OCI-M2 (cell line): ENCODE measurements at regions not wholly inside any gene's neighbourhood (a gene's known extent, or its start where the extent isn't known, plus 50 kb on each side); places are given as distances from the start of the nearest gene placed in this dataset.
"Not testable (repeated sequence)": the region's sequence is repeated elsewhere in the genome, so short reads cannot be mapped to it uniquely, and the experiment has no call there.

ENCODE experiments used
- DNase-seq: peaks from one replicate; lab custom pipeline; 2025; ENCODE audit not compliant: unreplicated experiment; lab: John Stamatoyannopoulos, UW

DNA sequence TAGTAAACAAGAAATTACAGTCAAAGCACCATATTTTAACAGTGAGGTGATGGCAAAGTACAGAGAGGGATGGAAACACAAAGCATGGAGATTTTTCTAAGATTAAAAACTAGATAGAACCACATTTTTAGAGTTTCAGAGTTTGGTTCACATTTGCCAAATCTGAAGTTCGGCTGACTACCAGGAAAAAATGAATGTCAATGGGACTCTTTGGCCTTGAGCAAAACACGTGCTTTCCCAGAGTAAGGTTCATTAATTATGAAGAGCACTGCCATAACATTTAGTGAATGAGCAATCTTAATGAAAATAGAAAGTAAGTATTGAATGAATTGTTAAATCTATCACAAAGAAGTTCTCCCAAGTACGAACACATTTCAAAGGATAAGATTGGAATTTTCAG is 571.2 kb upstream of the VRK2 start:
- no peak for DNase-seq

GRCh38 chr2:57479981-57480380 is 566.6 kb upstream of the VRK2 start:
- DNase-seq = no peak

DNA sequence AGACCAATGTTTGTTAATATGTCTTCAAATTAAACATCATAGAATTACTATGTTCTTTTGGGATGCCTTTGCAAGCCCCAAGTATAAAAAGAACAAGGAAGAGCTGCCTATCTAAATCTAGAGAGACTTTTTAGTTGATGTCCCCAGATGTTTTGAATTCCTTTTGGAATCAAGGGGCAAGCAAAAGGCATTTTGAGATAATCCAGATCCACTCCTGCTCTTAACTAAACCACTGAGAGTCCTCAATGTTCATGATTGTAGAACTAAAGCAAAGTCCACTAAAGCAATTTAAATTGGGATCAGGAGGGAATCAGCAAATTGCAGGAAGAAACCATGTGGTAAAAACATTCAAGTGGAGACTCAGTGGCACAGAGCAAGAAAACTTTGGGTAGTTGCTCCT is 558.5 kb upstream of the VRK2 start:
- no peak for DNase-seq

DNA sequence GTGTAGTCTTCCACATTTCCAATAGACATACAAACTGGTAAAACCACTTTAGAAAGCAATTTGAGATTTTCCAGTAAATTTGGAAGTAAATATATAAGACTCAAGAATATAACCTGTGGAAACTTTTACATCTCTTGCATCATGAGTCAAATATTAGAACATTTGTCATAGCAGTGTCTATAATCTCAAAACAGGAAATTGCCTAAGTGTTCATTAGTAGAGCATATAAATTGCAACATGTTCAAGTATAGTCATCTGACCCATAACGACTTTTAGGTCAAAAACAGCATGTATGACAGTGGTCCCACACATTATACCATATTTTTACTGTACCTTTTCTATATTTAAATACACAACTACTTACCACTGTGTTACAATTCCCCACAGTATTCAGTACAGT is 555.9 kb upstream of the VRK2 start:
- no peak for DNase-seq

DNA sequence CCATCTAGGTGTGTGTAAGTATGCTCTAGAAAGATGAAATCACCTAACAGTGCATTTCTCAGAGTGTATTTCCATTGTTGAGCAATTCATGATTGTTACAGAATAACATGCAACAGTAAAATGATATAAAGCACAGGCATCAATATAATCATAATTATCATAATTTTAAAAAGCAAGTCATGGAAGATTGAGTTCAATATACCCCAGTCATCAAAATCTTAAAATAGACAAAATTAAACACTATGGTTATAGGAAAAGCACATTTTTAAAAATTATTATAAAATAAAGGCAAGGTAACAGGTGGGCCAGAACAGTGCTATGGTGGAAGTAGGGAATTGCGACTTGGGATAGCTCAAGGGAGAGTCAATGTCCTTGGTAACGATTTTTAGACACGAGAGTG is 555.4 kb upstream of the VRK2 start:
- DNase-seq = no peak

DNA sequence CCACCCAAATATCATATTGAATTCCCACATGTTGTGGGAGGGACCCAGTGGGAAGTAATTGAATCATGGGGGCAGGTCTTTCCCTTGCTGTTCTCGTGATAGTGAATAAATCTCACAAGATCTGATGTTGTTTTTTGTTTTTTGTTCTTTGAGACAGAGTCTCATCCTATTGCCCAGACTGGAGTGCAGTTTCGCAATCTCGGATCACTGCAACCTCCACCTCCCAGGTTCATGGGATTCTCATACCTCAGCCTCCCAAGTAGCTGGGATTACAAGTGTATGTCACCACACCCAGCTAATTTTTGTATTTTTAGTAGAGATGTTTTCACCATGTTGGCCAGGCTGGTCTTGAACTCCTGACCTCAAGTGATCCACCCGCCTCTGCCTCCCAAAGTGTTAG is 552.6 kb upstream of the VRK2 start:
- not testable (repeated sequence) for DNase-seq

DNA sequence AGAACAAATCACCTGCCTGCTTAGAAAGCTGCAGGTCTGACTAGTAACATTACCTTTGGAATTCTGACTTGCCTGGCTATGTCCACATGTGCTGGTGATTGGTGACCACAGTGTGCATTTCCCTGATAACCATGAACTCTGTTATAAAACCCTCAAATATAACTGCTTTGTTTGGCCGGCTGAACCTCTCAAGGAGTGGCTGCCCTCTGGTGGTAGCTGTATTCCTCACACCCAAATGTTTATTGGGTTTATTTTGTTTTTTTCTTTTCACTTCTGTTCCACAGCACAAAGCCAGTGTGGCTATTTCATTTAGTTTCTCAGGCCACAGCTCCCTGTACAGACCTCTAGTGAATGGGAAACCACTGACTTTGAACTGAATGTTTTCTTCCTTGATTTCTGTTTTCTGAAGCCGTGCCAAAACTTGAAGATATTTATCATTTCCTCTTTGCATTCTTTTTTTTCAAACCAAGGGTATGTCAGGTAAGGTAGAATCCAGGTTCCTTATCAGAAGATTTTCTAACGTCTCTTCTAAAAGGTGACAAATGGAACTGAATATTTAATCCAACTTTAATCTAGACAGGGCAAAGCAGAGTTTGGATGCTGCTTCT is 549.0 kb upstream of the VRK2 start:
- DNase-seq = no peak

DNA sequence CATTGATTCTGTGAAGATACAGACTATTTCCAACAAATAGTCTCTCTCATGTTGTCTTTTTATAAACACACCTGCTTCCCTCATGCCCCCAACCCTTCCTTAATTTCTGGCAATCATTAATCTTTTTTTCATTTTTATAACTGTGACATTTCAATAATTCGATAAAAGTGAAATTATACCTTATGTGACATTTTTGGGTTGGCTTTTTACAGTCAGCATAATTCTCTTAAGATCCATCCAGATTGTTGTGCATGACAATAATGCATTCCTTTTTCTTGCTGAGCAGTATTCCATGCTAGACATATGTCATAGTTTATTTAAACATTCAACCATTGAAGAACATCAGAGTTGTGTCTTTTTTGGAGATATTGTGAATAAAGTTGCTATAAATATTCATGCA is 541.8 kb upstream of the VRK2 start:
- DNase-seq = no peak

DNA sequence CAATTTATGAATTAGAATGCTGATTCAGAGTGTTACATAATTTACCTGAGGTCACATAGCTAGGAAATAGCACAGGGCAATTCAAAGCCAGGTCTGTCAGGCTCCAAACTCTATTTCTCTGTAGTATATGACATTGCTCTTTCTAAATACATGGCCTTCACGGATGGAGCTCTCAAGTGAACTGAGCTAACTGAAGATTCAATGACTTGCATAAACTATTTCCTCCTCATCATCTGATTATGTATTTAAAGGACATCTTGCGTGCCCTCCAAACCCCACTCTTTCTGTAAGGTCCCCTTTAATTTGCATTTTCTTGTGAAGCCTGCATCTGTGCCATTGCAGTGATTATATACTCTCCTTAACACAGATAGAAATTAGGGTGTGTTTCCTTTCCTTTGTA is 537.4 kb upstream of the VRK2 start:
- DNase-seq = no peak

DNA sequence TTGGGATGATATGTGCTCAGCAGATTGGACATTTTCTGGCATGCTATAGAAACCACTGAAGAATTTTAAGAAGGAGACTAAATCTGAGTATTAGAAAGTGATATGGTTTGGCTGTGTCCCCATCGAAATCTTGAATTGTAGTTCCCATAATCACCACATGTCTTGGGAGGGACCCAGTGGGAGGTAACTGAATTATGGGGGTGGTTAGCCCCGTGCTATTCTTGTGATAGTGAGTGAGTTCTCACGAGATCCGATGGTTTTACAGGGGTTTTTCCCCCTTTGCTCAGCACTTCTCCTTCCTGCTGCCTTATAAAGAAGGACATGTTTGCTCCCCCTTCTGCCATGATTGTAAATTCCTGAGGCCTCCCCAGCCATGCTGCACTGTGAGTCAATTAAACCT is 535.9 kb upstream of the VRK2 start:
- DNase-seq = no peak

DNA sequence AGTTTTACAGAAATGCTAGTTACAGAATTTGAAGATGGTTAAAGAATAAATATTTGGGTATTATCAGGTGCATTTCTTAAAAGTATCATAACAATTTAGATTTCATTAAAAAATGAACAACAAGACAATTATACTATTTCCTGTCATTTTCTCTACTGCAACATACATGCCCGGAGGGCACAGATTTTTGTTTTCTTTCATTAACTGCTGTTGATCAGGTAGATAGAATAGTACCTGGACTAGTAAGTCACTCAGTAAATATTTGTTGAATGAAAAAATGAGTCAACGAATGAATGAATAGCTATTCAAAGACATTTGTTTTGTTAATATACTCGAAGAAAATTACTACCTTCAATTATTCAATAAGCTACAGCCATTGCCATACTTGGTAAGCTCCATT is 531.2 kb upstream of the VRK2 start:
- no peak for DNase-seq

GRCh38 chr2:57516698-57517340 is 529.8 kb upstream of the VRK2 start:
- DNase-seq = no peak

DNA sequence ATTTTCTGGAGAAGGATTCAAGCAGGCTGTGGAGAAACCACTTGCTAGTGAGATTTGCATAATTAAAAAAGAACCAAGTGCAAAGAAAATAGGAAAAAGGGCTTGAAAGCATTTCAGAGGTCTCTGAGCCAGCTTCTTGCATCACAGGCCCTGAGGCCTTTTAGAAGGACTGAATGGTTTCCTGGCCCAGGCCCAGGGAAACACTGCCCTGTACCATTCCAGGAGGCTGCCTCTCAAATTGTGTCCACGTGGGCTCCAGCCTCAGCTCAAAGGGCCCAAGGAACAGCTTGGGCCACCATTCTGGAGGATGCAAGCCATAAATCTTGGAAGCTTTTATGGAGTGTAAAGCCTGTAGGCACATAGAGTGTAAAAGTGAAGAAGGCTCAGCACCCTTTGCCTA is 523.3 kb upstream of the VRK2 start:
- DNase-seq = no peak

DNA sequence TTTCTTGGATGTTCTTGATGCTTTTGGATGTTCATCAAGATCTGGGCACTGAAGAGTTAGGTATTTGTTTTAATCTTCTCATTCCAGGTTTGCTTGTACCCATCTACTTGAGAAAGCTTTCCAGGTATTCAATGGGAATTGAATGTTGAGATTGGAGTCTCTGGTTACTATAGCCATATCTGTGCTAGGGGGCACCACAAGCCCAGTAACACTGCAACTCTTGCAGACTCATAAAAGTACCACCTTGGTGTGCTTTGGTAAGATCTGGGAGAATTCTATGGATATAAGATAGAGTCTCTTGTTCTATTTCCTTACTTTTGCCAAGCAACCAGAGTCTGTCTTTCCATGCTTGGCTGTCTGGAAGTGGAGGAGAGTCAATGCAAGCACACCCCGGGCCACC is 518.9 kb upstream of the VRK2 start:
- no peak for DNase-seq

- no peak for DNase-seq
These were observed 518.1 kb upstream of the VRK2 start for GRCh38 chr2:57528499-57528898.

GRCh38 chr2:57534358-57534757 is 512.2 kb upstream of the VRK2 start:
- no peak for DNase-seq

DNA sequence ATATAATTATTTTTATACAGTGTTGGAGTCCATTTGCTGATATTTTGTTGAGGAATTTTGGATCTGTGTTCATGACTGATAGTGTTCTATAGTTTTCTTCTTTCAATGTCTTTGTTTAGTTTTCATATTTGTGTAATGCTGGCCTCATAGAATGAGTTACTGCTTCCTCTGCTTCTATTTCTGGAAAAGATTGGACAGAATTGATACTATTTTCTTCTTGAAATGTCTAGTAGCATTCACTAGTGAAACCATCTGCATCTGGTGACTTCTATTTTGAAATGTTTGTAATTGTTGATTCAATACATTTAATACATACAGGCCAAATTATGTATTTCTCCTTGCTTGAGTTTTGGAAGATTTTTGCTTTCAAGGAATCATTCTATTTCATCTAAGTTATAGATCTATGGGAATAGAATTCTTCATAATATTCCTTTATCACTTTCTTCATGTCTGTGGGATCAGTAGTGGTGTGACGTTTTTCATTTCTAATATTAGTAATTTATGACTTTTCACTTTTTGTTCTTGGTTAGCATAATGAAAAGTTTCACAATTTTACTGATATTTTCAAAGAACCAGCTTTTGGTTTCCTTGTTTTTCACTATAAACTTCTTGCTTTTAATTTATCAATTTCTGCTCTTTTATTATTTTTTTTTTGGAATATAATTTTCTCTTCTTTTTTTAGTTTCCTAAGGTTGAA is 509.9 kb upstream of the VRK2 start:
- DNase-seq = no peak

DNA sequence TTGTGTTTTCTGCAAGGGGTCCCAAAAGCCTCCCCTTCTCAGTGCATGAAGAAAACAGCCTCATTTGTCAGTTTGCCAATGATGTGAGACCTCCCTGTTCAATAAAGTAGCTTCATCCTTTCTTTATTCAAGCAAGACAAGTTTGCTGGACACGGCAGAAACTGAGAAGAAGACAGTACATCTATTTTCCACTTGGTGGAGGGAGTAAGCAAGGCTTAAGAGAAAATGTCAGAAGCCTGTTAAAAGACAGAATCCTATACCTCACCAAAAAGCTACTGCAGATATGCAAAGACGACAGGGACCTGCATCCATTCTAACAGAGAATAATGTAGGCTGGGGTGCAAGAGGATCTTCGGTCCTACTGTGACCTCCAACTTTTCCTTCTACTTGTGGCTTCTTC is 506.8 kb upstream of the VRK2 start:
- DNase-seq = no peak

DNA sequence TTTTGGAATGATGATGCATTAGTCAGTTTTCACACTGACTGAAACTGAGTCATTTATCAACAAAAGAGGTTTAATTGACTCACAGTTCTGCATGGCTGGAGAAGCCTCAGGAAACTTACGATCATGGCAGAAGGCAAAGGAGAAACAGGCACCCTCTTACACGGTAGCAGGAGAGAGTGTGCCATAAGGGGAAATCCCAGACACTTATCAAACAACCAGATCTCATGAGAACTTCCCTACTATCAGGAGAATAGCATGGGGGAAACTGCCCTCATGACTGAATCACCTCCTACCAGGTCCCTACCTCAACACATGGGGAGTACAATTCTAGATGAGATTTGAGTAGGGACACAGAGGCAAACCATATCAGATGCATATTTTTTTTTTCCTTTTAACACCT is 504.5 kb upstream of the VRK2 start:
- DNase-seq = no peak

DNA sequence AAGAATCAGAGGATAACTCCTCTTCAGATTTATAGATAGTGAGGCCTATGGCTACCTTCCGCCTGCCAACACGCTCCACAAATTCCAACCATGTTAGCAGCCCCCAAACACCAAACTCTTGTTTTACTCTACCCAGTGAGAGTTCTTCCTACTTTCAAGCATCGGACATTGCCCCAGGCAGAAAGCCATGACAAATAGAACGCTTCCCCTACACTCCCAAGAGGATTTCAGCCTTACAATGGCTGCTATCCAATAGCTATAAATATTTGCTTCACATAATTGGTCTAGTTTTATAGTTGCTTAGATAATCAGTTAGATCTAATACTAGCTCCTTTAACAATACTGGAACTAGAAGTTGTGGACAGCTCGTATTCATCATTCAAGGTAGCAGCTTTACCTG is 503.4 kb upstream of the VRK2 start:
- no peak for DNase-seq

- no peak for DNase-seq
These were observed 502.0 kb upstream of the VRK2 start for GRCh38 chr2:57544624-57545023.

GRCh38 chr2:57546478-57546877 is 500.1 kb upstream of the VRK2 start:
- no peak for DNase-seq

- DNase-seq = no peak
These were observed 496.9 kb upstream of the VRK2 start for GRCh38 chr2:57549642-57550102.
